Neural cell (in vitro differentiated cells): ENCODE measurements at regions not wholly inside any gene's neighbourhood (a gene's known extent, or its start where the extent isn't known, plus 50 kb on each side); places are given as distances from the start of the nearest gene placed in this dataset.

Experiments
- EP300 ChIP-seq: fragments of 450-650 bp; conservative IDR thresholded peaks from 2 replicates; pipeline ENCODE4 v1.6.1; 2014; ENCODE audit warnings: antibody characterized with exemption, mild to moderate bottlenecking, moderate library complexity; ENCODE audit not compliant: poor library complexity, severe bottlenecking
- EZH2 ChIP-seq: fragments of 200-600, 300-800 bp; shearing (Covaris generic), sonication (generic); IDR thresholded peaks from 2 replicates; pipeline ENCODE4 v1.6.1; 2014; ENCODE audit warnings: antibody characterized with exemption, low read length, borderline replicate concordance, mild to moderate bottlenecking; ENCODE audit not compliant: insufficient read depth, poor library complexity, severe bottlenecking
- POLR2AphosphoS5 ChIP-seq: IDR thresholded peaks from 2 replicates; pipeline ENCODE4 v1.6.1; 2012
- RAD21 ChIP-seq: fragments of 450-650 bp; conservative IDR thresholded peaks from 2 replicates; pipeline ENCODE4 v1.6.1; 2014; ENCODE audit warnings: antibody characterized with exemption, mild to moderate bottlenecking, moderate library complexity
- TAF1 ChIP-seq: IDR thresholded peaks from 2 replicates; pipeline ENCODE4 v1.6.1; 2012; ENCODE audit warnings: low read depth
- TF ChIP-seq, protein P1 (sequence below): fragments of 450-650 bp; IDR thresholded peaks from 2 replicates; pipeline ENCODE4 v1.5.1; 2014; ENCODE audit warnings: antibody characterized with exemption, mild to moderate bottlenecking, moderate library complexity; ENCODE audit not compliant: poor library complexity, severe bottlenecking

DNA sequence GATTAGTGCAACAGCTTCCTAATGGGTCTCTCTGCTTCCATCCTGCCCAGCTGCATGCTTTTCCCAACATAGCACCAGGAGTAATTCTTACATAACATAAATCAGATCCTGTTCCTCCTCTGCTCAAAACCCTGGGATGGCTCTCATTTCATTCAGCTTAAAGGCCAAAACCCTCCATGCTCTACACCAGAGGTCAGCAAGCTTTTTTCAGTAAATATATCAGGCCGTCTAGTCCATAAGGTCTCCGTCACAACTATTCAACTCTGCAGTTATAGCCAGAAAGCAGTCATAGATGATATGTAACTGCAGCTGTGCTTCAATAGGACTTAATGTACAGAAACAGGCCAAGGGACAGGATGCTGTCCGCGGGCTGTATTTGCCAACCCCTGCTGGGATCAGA lies 202.8 kb upstream of the UBE2E2 start:
- TF ChIP-seq, protein P1, sequence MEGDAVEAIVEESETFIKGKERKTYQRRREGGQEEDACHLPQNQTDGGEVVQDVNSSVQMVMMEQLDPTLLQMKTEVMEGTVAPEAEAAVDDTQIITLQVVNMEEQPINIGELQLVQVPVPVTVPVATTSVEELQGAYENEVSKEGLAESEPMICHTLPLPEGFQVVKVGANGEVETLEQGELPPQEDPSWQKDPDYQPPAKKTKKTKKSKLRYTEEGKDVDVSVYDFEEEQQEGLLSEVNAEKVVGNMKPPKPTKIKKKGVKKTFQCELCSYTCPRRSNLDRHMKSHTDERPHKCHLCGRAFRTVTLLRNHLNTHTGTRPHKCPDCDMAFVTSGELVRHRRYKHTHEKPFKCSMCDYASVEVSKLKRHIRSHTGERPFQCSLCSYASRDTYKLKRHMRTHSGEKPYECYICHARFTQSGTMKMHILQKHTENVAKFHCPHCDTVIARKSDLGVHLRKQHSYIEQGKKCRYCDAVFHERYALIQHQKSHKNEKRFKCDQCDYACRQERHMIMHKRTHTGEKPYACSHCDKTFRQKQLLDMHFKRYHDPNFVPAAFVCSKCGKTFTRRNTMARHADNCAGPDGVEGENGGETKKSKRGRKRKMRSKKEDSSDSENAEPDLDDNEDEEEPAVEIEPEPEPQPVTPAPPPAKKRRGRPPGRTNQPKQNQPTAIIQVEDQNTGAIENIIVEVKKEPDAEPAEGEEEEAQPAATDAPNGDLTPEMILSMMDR = no peak
- TF ChIP-seq TAF1 = no peak
- TF ChIP-seq POLR2AphosphoS5 = no peak
- no peak for TF ChIP-seq EZH2
- no peak for TF ChIP-seq EP300
- TF ChIP-seq RAD21 = no peak
